ENCODE measurements at regions not wholly inside any gene's neighbourhood (a gene's known extent, or its start where the extent isn't known, plus 50 kb on each side); places are given as distances from the start of the nearest gene placed in this dataset.

DNA sequence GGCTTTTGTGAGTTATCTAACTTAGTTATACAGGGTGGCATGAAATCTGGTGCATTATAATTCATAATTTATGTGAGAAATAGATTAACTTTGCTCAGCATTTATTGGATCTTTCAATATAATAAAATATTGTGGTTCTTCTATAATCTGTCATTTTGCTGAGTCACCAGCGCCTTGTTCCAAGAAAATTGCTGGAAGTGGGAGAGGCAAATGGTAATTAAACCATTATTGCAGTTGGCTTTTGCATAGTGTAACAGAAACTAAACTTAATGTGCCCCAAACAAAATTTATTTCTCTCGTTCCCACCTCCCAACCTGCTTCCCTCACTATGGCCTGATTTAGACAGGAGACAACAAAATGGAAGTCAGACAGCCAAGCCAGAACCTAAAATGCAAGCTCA is 146.3 kb downstream of the GALR1 start:
- Histone ChIP-seq H3K36me3 (no peaks in the 10 kb centered on the region), H3K9me3 (no peaks in the 10 kb centered on the region), H3K27me3 (no peaks in the 10 kb centered on the region), H3K4me3 (ENCODE audit: low read depth, low read length) (no peak overlapping the region), H3K4me1 (no peaks in the 10 kb centered on the region)
- DNase-seq = no peak
- TF ChIP-seq, protein P1, sequence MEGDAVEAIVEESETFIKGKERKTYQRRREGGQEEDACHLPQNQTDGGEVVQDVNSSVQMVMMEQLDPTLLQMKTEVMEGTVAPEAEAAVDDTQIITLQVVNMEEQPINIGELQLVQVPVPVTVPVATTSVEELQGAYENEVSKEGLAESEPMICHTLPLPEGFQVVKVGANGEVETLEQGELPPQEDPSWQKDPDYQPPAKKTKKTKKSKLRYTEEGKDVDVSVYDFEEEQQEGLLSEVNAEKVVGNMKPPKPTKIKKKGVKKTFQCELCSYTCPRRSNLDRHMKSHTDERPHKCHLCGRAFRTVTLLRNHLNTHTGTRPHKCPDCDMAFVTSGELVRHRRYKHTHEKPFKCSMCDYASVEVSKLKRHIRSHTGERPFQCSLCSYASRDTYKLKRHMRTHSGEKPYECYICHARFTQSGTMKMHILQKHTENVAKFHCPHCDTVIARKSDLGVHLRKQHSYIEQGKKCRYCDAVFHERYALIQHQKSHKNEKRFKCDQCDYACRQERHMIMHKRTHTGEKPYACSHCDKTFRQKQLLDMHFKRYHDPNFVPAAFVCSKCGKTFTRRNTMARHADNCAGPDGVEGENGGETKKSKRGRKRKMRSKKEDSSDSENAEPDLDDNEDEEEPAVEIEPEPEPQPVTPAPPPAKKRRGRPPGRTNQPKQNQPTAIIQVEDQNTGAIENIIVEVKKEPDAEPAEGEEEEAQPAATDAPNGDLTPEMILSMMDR (IDR thresholded peaks at IDR 0.05; ENCODE audit: low read depth, low read length) = no peak

DNA sequence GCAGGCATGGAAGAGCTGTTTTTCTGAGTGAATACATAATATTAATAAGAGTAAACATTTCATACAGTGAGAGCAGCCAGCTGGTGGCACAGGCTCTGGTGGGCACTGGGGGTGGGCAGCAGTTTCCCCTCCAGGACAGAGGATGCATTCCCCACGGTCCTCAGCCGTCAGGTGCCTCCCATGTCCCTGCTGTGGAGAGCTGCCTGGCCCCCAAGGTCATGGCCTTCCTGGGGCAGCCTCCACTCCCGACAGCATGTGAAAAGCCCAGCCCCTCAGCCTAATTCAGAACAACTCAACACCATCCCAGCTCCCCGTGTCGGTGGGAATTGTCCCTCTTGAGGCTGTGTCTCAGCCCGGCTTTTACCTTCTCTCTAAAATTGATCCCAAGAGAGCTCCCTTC is 147.4 kb downstream of the GALR1 start:
- no peak for DNase-seq
- no peaks in the 10 kb centered on the region for H3K27me3 ChIP-seq
- no peak overlapping the region for H3K4me3 ChIP-seq (ENCODE audit: low read depth, low read length)
- no peaks in the 10 kb centered on the region for H3K36me3 ChIP-seq
- H3K4me1 ChIP-seq = no peaks in the 10 kb centered on the region
- TF ChIP-seq, protein P1 (IDR thresholded peaks at IDR 0.05; ENCODE audit: low read depth, low read length) = no peak
- H3K9me3 ChIP-seq = no peaks in the 10 kb centered on the region

DNA sequence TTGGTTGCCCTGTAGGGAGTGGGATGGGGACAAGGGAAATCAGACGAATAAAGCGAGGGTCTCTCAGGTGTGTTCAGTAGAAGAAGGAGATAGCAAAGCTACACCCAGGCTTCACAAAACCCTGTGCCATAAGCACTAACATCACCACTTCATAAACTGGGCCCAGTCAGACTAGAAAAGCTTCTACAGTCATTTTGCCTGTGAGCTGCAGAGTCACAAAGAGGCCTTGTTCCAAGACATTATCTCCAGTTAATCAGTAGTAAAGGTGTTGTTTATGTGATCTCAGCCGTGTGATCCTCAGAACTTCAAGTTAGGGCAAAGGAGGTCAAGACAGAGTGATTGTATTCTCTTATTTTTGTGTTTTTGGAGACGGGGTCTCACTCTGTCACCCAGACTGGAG is 148.0 kb downstream of the GALR1 start:
- H3K9me3 ChIP-seq = no peaks in the 10 kb centered on the region

DNA sequence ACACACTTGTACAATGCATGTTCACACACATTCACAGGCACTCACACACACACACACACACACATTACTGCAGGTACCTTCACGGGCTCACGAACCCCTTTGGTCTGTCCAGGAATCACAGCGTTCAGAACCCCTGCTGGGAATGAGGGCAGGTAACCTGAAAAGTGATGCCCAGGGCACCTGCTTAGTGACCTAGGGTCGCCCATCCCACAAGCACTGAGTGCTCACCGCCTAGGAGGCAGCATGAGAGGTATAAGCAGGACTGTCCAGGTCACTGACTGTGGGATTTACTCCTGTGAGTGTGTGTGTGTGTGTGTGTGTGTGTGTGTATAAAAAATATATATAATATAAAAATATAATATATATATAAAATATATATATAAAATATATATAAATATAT is 150.9 kb downstream of the GALR1 start:
- Histone ChIP-seq H3K9me3 (no peaks in the 10 kb centered on the region), H3K36me3 (no peaks in the 10 kb centered on the region), H3K27me3 (no peaks in the 10 kb centered on the region), H3K4me1 (no peaks in the 10 kb centered on the region), H3K4me3 (ENCODE audit: low read depth, low read length) (no peak overlapping the region)
- no peak for DNase-seq
- TF ChIP-seq, protein P1 (IDR thresholded peaks at IDR 0.05; ENCODE audit: low read depth, low read length) = no peak

More for the DNA sequence above, 148.0 kb downstream of the GALR1 start:
- TF ChIP-seq, protein P1 (IDR thresholded peaks at IDR 0.05; ENCODE audit: low read depth, low read length) = no peak
- Histone ChIP-seq H3K36me3 (no peaks in the 10 kb centered on the region), H3K27me3 (no peaks in the 10 kb centered on the region), H3K4me3 (ENCODE audit: low read depth, low read length) (no peak overlapping the region), H3K4me1 (no peaks in the 10 kb centered on the region)
- no peak for DNase-seq

DNA sequence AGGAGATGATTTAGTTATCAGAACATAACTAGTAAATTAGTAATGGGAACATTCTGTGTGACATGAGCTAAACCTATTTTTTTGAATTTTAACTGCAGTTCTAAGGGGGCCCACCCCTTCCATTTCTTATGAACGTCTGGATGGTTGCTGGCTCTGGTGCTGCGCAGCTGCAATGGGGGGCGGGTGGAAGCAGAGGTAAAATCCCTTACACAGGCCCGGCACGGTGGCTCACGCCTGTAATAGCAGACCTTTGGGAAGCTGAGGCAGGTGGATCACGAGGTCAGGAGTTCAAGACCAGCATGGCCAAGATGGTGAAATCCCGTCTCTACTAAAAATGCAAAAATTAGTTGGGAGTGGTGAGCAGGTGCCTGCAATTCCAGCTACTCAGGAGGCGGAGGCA is 151.5 kb downstream of the GALR1 start:
- Histone ChIP-seq H3K27me3 (no peaks in the 10 kb centered on the region), H3K36me3 (no peaks in the 10 kb centered on the region), H3K4me3 (ENCODE audit: low read depth, low read length) (no peak overlapping the region), H3K9me3 (no peaks in the 10 kb centered on the region), H3K4me1 (no peaks in the 10 kb centered on the region)
- no peak for DNase-seq
- TF ChIP-seq, protein P1 (IDR thresholded peaks at IDR 0.05; ENCODE audit: low read depth, low read length) = no peak

DNA sequence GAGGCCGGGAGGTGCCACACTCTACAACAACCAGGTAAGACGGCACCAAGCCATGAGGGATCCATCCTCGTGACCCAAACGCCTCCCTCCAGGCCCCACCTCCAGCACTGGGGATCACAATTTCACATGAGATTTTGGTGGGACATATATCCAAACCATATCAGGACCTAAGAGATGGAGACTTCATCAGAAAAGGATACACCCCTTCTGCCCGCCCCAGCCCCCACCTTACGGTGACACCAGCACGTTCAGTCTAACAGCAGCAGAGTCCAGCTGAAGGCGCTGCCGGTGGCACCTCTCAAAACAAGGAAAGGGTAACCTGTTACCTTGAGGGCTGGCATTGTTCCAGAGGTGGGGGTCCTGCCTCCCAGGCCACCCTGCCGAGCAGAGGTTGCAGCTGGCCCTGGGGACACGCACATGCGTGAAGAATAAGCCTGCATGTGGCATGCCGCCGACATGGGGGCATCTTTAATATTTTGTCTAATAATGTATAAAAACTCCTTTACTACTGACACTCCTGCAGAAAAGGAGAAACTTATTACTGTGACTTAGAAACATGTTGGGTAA is 154.4 kb downstream of the GALR1 start:
- Histone ChIP-seq H3K9me3 (no peaks in the 10 kb centered on the region), H3K27me3 (no peaks in the 10 kb centered on the region), H3K4me3 (ENCODE audit: low read depth, low read length) (no peak overlapping the region), H3K36me3 (no peaks in the 10 kb centered on the region), H3K4me1 (no peaks in the 10 kb centered on the region)
- TF ChIP-seq, protein P1 (IDR thresholded peaks at IDR 0.05; ENCODE audit: low read depth, low read length) = no peak
- no peak for DNase-seq

Measured in BE2C (cell line).